Keratinocyte (primary cell): ENCODE measurements at regions not wholly inside any gene's neighbourhood (a gene's known extent, or its start where the extent isn't known, plus 50 kb on each side); places are given as distances from the start of the nearest gene placed in this dataset.

Experiments used
- EZH2 ChIP-seq: IDR thresholded peaks from one replicate; pipeline ENCODE4 v1.6.1; 2012; ENCODE audit warnings: inconsistent platforms, mild to moderate bottlenecking, low read length, moderate library complexity
- TF ChIP-seq, protein P1 (sequence below), 3 experiments: IDR thresholded peaks in 1 of 3; conservative IDR thresholded peaks in 1 of 3; optimal IDR thresholded peaks in 1 of 3; 2 replicates in 2 of 3; 3 replicates in 1 of 3; pipeline versions ENCODE3 to v1.5.1; 2011; ENCODE audit warnings: low read length in 3 of 3, mild to moderate bottlenecking in 3 of 3, moderate library complexity in 2 of 3, control low read depth in 1 of 3, inconsistent platforms in 1 of 3; ENCODE audit not compliant: insufficient read depth in 2 of 3; ENCODE audit errors: extremely low read depth in 1 of 3

DNA sequence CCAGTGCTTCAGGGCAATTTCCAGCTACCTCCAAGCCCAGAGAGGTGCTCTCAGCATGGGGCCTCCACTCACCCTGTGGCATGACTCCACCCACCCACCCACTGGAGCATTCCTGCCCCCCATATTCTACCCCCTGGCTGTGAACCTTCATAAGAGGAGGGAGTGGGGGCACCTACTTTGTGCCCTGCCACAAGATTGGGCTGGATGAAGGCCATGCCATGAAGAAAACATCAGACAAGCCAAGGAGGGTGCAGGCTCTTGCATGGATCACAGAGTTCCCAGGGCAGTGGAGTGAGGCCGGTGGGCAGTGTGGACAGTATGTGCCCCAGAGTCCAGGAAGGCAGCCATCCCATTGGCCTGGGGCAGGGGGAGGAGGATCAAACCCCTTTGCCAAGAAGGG lies 97.8 kb downstream of the UQCRFS1 start:
- TF ChIP-seq, protein P1, sequence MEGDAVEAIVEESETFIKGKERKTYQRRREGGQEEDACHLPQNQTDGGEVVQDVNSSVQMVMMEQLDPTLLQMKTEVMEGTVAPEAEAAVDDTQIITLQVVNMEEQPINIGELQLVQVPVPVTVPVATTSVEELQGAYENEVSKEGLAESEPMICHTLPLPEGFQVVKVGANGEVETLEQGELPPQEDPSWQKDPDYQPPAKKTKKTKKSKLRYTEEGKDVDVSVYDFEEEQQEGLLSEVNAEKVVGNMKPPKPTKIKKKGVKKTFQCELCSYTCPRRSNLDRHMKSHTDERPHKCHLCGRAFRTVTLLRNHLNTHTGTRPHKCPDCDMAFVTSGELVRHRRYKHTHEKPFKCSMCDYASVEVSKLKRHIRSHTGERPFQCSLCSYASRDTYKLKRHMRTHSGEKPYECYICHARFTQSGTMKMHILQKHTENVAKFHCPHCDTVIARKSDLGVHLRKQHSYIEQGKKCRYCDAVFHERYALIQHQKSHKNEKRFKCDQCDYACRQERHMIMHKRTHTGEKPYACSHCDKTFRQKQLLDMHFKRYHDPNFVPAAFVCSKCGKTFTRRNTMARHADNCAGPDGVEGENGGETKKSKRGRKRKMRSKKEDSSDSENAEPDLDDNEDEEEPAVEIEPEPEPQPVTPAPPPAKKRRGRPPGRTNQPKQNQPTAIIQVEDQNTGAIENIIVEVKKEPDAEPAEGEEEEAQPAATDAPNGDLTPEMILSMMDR (optimal IDR thresholded peaks at IDR 0.05 in 1 of 3, IDR thresholded peaks at IDR 0.05 in 1 of 3, conservative IDR thresholded peaks at IDR 0.05 in 1 of 3; ENCODE audit: extremely low read depth in 1 of 3, insufficient read depth in 2 of 3, low read length in 3 of 3) = no peak
- no peak for TF ChIP-seq EZH2
